ENCODE measurements at regions not wholly inside any gene's neighbourhood (a gene's known extent, or its start where the extent isn't known, plus 50 kb on each side); places are given as distances from the start of the nearest gene placed in this dataset.

GRCh38 chr18:46310675-46311345 is 206.6 kb downstream of the HAUS1 start:
- no peak overlapping the region for H3K4me3 ChIP-seq (ENCODE audit: low read depth, low read length)
- no peak overlapping the region for H3K27ac ChIP-seq (ENCODE audit: low read depth, low read length)

GRCh38 chr18:46311491-46311890 is 207.3 kb downstream of the HAUS1 start:
- no peak overlapping the region for H3K27ac ChIP-seq (ENCODE audit: low read depth, low read length)
- H3K9ac ChIP-seq (ENCODE audit: low read length) = no peak overlapping the region
- no peak overlapping the region for H3K4me3 ChIP-seq (ENCODE audit: low read depth, low read length)
- H3K36me3 ChIP-seq (ENCODE audit: control insufficient read depth, insufficient read depth, low read length) = no peaks in the 10 kb centered on the region
- H3K9me3 ChIP-seq (ENCODE audit: control insufficient read depth, insufficient read depth, low read depth, low read length) = no peaks in the 10 kb centered on the region
- no peaks in the 10 kb centered on the region for H3K27me3 ChIP-seq (ENCODE audit: control insufficient read depth, insufficient read depth, low read length)
- H3K4me1 ChIP-seq (ENCODE audit: control insufficient read depth, insufficient read depth, low read length) = peaks cover 2% of the 10 kb centered on the region; the same call in 1 of the 2 replicates

More at GRCh38 chr18:46310675-46311345, 206.6 kb downstream of the HAUS1 start:
- H3K9ac ChIP-seq (ENCODE audit: low read length) = no peak overlapping the region
- no peaks in the 10 kb centered on the region for H3K9me3 ChIP-seq (ENCODE audit: control insufficient read depth, insufficient read depth, low read depth, low read length)
- H3K27me3 ChIP-seq (ENCODE audit: control insufficient read depth, insufficient read depth, low read length) = no peaks in the 10 kb centered on the region
- peaks cover 2% of the 10 kb centered on the region; the same call in 1 of the 2 replicates for H3K4me1 ChIP-seq (ENCODE audit: control insufficient read depth, insufficient read depth, low read length)
- no peaks in the 10 kb centered on the region for H3K36me3 ChIP-seq (ENCODE audit: control insufficient read depth, insufficient read depth, low read length)

- Histone ChIP-seq H3K4me1 (ENCODE audit: control insufficient read depth, insufficient read depth, low read length) (peaks cover 2% of the 10 kb centered on the region; the same call in 1 of the 2 replicates), H3K27me3 (ENCODE audit: control insufficient read depth, insufficient read depth, low read length) (no peaks in the 10 kb centered on the region), H3K9ac (ENCODE audit: low read length) (no peak overlapping the region), H3K36me3 (ENCODE audit: control insufficient read depth, insufficient read depth, low read length) (no peaks in the 10 kb centered on the region), H3K4me3 (ENCODE audit: low read depth, low read length) (no peak overlapping the region), H3K9me3 (ENCODE audit: control insufficient read depth, insufficient read depth, low read depth, low read length) (no peaks in the 10 kb centered on the region), H3K27ac (ENCODE audit: low read depth, low read length) (no peak overlapping the region)
Observed at GRCh38 chr18:46312221-46312620, 208.0 kb downstream of the HAUS1 start.

- Histone ChIP-seq H3K9ac (ENCODE audit: low read length) (no peak overlapping the region), H3K27me3 (ENCODE audit: control insufficient read depth, insufficient read depth, low read length) (no peaks in the 10 kb centered on the region), H3K4me1 (ENCODE audit: control insufficient read depth, insufficient read depth, low read length) (peaks cover 2% of the 10 kb centered on the region; the same call in 1 of the 2 replicates), H3K4me3 (ENCODE audit: low read depth, low read length) (no peak overlapping the region), H3K9me3 (ENCODE audit: control insufficient read depth, insufficient read depth, low read depth, low read length) (no peaks in the 10 kb centered on the region), H3K27ac (ENCODE audit: low read depth, low read length) (no peak overlapping the region), H3K36me3 (ENCODE audit: control insufficient read depth, insufficient read depth, low read length) (no peaks in the 10 kb centered on the region)
Observed at GRCh38 chr18:46313521-46313920, 209.3 kb downstream of the HAUS1 start.

- Histone ChIP-seq H3K4me1 (ENCODE audit: control insufficient read depth, insufficient read depth, low read length) (peaks cover 2% of the 10 kb centered on the region; the same call in 1 of the 2 replicates), H3K9me3 (ENCODE audit: control insufficient read depth, insufficient read depth, low read depth, low read length) (no peaks in the 10 kb centered on the region), H3K9ac (ENCODE audit: low read length) (no peak overlapping the region), H3K27ac (ENCODE audit: low read depth, low read length) (no peak overlapping the region), H3K4me3 (ENCODE audit: low read depth, low read length) (no peak overlapping the region), H3K36me3 (ENCODE audit: control insufficient read depth, insufficient read depth, low read length) (no peaks in the 10 kb centered on the region), H3K27me3 (ENCODE audit: control insufficient read depth, insufficient read depth, low read length) (no peaks in the 10 kb centered on the region)
Observed at GRCh38 chr18:46314011-46314410, 209.8 kb downstream of the HAUS1 start.

- Histone ChIP-seq H3K27me3 (ENCODE audit: control insufficient read depth, insufficient read depth, low read length) (no peaks in the 10 kb centered on the region), H3K4me3 (ENCODE audit: low read depth, low read length) (no peak overlapping the region), H3K36me3 (ENCODE audit: control insufficient read depth, insufficient read depth, low read length) (no peaks in the 10 kb centered on the region), H3K27ac (ENCODE audit: low read depth, low read length) (no peak overlapping the region), H3K9ac (ENCODE audit: low read length) (no peak overlapping the region), H3K4me1 (ENCODE audit: control insufficient read depth, insufficient read depth, low read length) (peaks cover 2% of the 10 kb centered on the region; the same call in 1 of the 2 replicates), H3K9me3 (ENCODE audit: control insufficient read depth, insufficient read depth, low read depth, low read length) (no peaks in the 10 kb centered on the region)
Observed at GRCh38 chr18:46315161-46315560, 211.0 kb downstream of the HAUS1 start.

- no peaks in the 10 kb centered on the region for H3K36me3 ChIP-seq (ENCODE audit: control insufficient read depth, insufficient read depth, low read length)
- H3K27ac ChIP-seq (ENCODE audit: low read depth, low read length) = no peak overlapping the region
- no peaks in the 10 kb centered on the region for H3K27me3 ChIP-seq (ENCODE audit: control insufficient read depth, insufficient read depth, low read length)
Observed at GRCh38 chr18:46318356-46318755, 214.2 kb downstream of the HAUS1 start.

GRCh38 chr18:46319783-46320182 is 215.6 kb downstream of the HAUS1 start:
- H3K4me3 ChIP-seq (ENCODE audit: low read depth, low read length) = no peak overlapping the region
- H3K4me1 ChIP-seq (ENCODE audit: control insufficient read depth, insufficient read depth, low read length) = peaks cover 21% of the 10 kb centered on the region
- no peak overlapping the region for H3K9ac ChIP-seq (ENCODE audit: low read length)
- H3K9me3 ChIP-seq (ENCODE audit: control insufficient read depth, insufficient read depth, low read depth, low read length) = no peaks in the 10 kb centered on the region
- no peaks in the 10 kb centered on the region for H3K27me3 ChIP-seq (ENCODE audit: control insufficient read depth, insufficient read depth, low read length)
- no peak overlapping the region for H3K27ac ChIP-seq (ENCODE audit: low read depth, low read length)
- H3K36me3 ChIP-seq (ENCODE audit: control insufficient read depth, insufficient read depth, low read length) = no peaks in the 10 kb centered on the region

More at GRCh38 chr18:46318356-46318755, 214.2 kb downstream of the HAUS1 start:
- no peak overlapping the region for H3K9ac ChIP-seq (ENCODE audit: low read length)
- H3K9me3 ChIP-seq (ENCODE audit: control insufficient read depth, insufficient read depth, low read depth, low read length) = no peaks in the 10 kb centered on the region
- no peak overlapping the region for H3K4me3 ChIP-seq (ENCODE audit: low read depth, low read length)
- H3K4me1 ChIP-seq (ENCODE audit: control insufficient read depth, insufficient read depth, low read length) = peaks cover 15% of the 10 kb centered on the region

GRCh38 chr18:46320297-46320696 is 216.1 kb downstream of the HAUS1 start:
- H3K27ac ChIP-seq (ENCODE audit: low read depth, low read length) = no peak overlapping the region
- H3K9ac ChIP-seq (ENCODE audit: low read length) = no peak overlapping the region
- no peaks in the 10 kb centered on the region for H3K36me3 ChIP-seq (ENCODE audit: control insufficient read depth, insufficient read depth, low read length)
- H3K27me3 ChIP-seq (ENCODE audit: control insufficient read depth, insufficient read depth, low read length) = no peaks in the 10 kb centered on the region
- H3K9me3 ChIP-seq (ENCODE audit: control insufficient read depth, insufficient read depth, low read depth, low read length) = no peaks in the 10 kb centered on the region
- peaks cover 21% of the 10 kb centered on the region for H3K4me1 ChIP-seq (ENCODE audit: control insufficient read depth, insufficient read depth, low read length)
- no peak overlapping the region for H3K4me3 ChIP-seq (ENCODE audit: low read depth, low read length)

GRCh38 chr18:46320928-46321711 is 216.9 kb downstream of the HAUS1 start:
- Histone ChIP-seq H3K27me3 (ENCODE audit: control insufficient read depth, insufficient read depth, low read length) (no peaks in the 10 kb centered on the region), H3K4me1 (ENCODE audit: control insufficient read depth, insufficient read depth, low read length) (peaks cover 21% of the 10 kb centered on the region), H3K4me3 (ENCODE audit: low read depth, low read length) (no peak overlapping the region), H3K36me3 (ENCODE audit: control insufficient read depth, insufficient read depth, low read length) (no peaks in the 10 kb centered on the region), H3K27ac (ENCODE audit: low read depth, low read length) (no peak overlapping the region), H3K9me3 (ENCODE audit: control insufficient read depth, insufficient read depth, low read depth, low read length) (no peaks in the 10 kb centered on the region), H3K9ac (ENCODE audit: low read length) (no peak overlapping the region)

- Histone ChIP-seq H3K4me3 (ENCODE audit: low read depth, low read length) (no peak overlapping the region), H3K27ac (ENCODE audit: low read depth, low read length) (no peak overlapping the region), H3K4me1 (ENCODE audit: control insufficient read depth, insufficient read depth, low read length) (peaks cover 21% of the 10 kb centered on the region)
Observed at GRCh38 chr18:46321955-46322354, 217.8 kb downstream of the HAUS1 start.

More at GRCh38 chr18:46321955-46322354, 217.8 kb downstream of the HAUS1 start:
- no peaks in the 10 kb centered on the region for H3K27me3 ChIP-seq (ENCODE audit: control insufficient read depth, insufficient read depth, low read length)
- H3K9me3 ChIP-seq (ENCODE audit: control insufficient read depth, insufficient read depth, low read depth, low read length) = no peaks in the 10 kb centered on the region
- H3K36me3 ChIP-seq (ENCODE audit: control insufficient read depth, insufficient read depth, low read length) = no peaks in the 10 kb centered on the region
- H3K9ac ChIP-seq (ENCODE audit: low read length) = no peak overlapping the region
